ENCODE measurements at regions not wholly inside any gene's neighbourhood (a gene's known extent, or its start where the extent isn't known, plus 50 kb on each side); places are given as distances from the start of the nearest gene placed in this dataset.

DNA sequence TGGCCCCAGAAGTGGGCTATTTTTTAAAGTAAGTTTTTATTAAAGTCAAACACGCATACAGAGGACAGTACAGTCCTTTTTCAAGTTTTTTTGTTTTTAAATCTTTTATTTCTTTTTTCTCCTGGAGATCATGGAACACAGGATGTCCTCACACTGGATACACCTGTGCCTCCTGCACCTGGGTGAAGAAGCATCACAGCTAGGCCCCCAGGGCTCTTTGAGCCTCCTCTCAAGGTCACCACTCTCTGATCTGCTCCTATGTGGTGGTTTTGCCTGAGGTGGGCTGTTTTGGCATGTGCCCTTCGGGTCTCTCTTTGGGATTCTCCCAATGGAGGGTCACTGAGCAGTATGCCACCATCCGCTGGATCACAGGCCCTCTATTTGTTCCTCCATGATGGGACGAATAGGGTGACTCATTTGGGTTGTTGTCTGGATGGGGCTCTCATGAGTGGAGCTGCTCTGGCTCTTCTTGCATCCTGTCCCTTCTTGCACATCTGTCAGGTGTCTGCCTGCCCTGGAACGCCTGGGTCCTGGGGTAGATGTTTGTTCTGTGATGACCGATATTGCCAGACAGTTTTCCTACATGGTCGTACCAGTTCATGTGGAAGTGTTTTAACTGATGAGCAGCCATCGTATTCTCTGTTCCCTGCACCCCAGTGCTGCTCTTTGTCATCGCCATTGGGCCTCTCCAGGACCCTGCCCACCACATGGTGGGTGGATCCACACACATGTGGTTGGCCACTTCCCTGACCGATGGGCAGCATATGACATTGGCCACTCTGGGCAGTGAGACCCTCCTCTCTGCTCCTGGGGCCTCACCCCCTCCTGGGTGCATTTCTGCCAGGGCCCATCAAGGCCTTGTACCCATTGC is 55.2 kb upstream of the MED9 start:
- TF ChIP-seq, protein P1, sequence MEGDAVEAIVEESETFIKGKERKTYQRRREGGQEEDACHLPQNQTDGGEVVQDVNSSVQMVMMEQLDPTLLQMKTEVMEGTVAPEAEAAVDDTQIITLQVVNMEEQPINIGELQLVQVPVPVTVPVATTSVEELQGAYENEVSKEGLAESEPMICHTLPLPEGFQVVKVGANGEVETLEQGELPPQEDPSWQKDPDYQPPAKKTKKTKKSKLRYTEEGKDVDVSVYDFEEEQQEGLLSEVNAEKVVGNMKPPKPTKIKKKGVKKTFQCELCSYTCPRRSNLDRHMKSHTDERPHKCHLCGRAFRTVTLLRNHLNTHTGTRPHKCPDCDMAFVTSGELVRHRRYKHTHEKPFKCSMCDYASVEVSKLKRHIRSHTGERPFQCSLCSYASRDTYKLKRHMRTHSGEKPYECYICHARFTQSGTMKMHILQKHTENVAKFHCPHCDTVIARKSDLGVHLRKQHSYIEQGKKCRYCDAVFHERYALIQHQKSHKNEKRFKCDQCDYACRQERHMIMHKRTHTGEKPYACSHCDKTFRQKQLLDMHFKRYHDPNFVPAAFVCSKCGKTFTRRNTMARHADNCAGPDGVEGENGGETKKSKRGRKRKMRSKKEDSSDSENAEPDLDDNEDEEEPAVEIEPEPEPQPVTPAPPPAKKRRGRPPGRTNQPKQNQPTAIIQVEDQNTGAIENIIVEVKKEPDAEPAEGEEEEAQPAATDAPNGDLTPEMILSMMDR (IDR thresholded peaks at IDR 0.05; ENCODE audit: insufficient read depth, low read depth, low read length, missing control alignments): no peak
- DNase-seq (ENCODE audit: low read depth): no peak
- no peak overlapping the region for H3K4me3 ChIP-seq (ENCODE audit: low read depth, low read length)

GRCh38 chr17:17422217-17422610 is 54.6 kb upstream of the MED9 start:
- no peak overlapping the region for H3K4me3 ChIP-seq (ENCODE audit: low read depth, low read length)
- no peak for DNase-seq (ENCODE audit: low read depth)
- TF ChIP-seq, protein P1 (IDR thresholded peaks at IDR 0.05; ENCODE audit: insufficient read depth, low read depth, low read length, missing control alignments): no peak

- TF ChIP-seq, protein P1 (IDR thresholded peaks at IDR 0.05; ENCODE audit: insufficient read depth, low read depth, low read length, missing control alignments): no peak
- no peak for DNase-seq (ENCODE audit: low read depth)
- H3K4me3 ChIP-seq (ENCODE audit: low read depth, low read length): no peak overlapping the region
Measured at GRCh38 chr17:17422641-17423040, 54.2 kb upstream of the MED9 start.

DNA sequence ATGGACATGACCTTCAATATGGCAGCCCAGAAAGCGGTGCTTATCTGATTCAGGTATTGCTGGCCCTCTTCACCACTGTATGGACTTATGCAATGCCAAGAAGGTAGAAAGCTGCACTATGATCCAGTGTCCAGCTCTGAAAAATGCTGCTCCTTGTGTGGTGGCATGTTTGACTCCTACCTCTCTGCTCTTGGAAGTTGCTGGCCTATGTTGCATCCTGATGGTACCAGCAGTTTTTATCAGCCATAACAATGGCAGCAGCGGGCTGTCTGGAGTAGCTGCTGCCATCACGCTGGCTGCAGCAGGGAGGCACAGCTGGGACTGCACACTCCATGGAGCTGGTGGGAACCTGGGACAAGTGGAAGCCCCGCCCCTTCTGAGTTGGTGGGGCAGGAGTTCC is 53.1 kb upstream of the MED9 start:
- H3K4me3 ChIP-seq (ENCODE audit: low read depth, low read length): no peak overlapping the region
- DNase-seq (ENCODE audit: low read depth): no peak
- TF ChIP-seq, protein P1 (IDR thresholded peaks at IDR 0.05; ENCODE audit: insufficient read depth, low read depth, low read length, missing control alignments): no peak

DNA sequence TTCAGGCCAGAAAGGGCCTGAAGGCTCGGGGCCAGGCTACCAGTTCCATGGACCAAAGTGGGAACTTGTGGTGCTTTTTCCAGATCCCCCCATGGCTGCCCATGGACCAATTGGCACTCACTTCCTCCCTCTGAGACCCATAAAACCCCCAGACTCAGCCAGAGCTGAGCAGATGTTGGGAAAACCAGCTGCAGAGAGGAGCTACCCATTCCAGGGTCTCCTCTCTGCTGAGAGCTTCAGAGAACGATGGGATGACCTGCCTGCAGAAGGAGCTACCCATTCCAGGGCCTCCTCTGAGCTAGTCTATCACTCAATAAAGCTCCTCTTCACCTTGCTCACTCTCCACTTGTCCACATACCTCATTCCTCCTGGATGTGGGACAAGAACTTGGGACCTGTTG is 52.2 kb upstream of the MED9 start:
- TF ChIP-seq, protein P1 (IDR thresholded peaks at IDR 0.05; ENCODE audit: insufficient read depth, low read depth, low read length, missing control alignments): no peak
- H3K4me3 ChIP-seq (ENCODE audit: low read depth, low read length): no peak overlapping the region
- no peak for DNase-seq (ENCODE audit: low read depth)

GRCh38 chr17:17425005-17425404 is 51.8 kb upstream of the MED9 start:
- H3K4me3 ChIP-seq (ENCODE audit: low read depth, low read length): no peak overlapping the region
- no peak for DNase-seq (ENCODE audit: low read depth)
- TF ChIP-seq, protein P1 (IDR thresholded peaks at IDR 0.05; ENCODE audit: insufficient read depth, low read depth, low read length, missing control alignments): no peak

GRCh38 chr17:17425591-17425990 is 51.2 kb upstream of the MED9 start:
- no peak overlapping the region for H3K4me3 ChIP-seq (ENCODE audit: low read depth, low read length)
- TF ChIP-seq, protein P1 (IDR thresholded peaks at IDR 0.05; ENCODE audit: insufficient read depth, low read depth, low read length, missing control alignments): no peak
- DNase-seq (ENCODE audit: low read depth): no peak

All from GM12865 (cell line).